Stimulated activated CD8-positive, alpha-beta memory T cell treated with anti-CD3 and anti-CD28 coated beads, Interleukin-15, amount 100 ng/mL, for 4 hours (primary cell): ENCODE measurements at regions not wholly inside any gene's neighbourhood (a gene's known extent, or its start where the extent isn't known, plus 50 kb on each side); places are given as distances from the start of the nearest gene placed in this dataset.

Experiments
- DNase-seq, 2 donors: peaks; one replicate each; pipeline ENCODE4 v3.0.0-alpha.2; 2020; ENCODE audit warnings: low read depth in 2 of 2

- DNase-seq = no peak
Observed at GRCh38 chr2:62281663-62282062, 85.7 kb downstream of the B3GNT2 start.

- DNase-seq = no peak
Observed at GRCh38 chr2:62277688-62278087, 81.8 kb downstream of the B3GNT2 start.
